Heart right ventricle (tissue), 16 donors: ENCODE measurements at regions not wholly inside any gene's neighbourhood (a gene's known extent, or its start where the extent isn't known, plus 50 kb on each side); places are given as distances from the start of the nearest gene placed in this dataset.

Experiments
- ATAC-seq, 8 donors: fragments of 200-7000 bp; cut with Tn5 transposase; one replicate each; pipeline ENCODE4 v1.9.1; 2020; ENCODE audit warnings: mild to moderate bottlenecking in 8 of 8, moderate library complexity in 8 of 8, moderate number of reproducible peaks in 1 of 8
- DNase-seq, 2 donors: peaks; one replicate each; pipeline ENCODE4 v3.0.0-alpha.2; 2020
- H3K27ac ChIP-seq, 10 donors: fragments of 200-600 bp; sonication (generic) in 2 of 10; one replicate each; pipeline versions ENCODE4 v1.5.0 to v1.8.0; 2020 to 2022; ENCODE audit warnings: mild to moderate bottlenecking in 3 of 10
- H3K27me3 ChIP-seq, 7 donors: fragments of 200-600 bp; one replicate each; pipeline ENCODE4 v1.8.0; 2021 to 2022; ENCODE audit warnings: mild to moderate bottlenecking in 2 of 7
- H3K36me3 ChIP-seq, 9 donors: fragments of 200-600 bp; sonication (generic) in 1 of 9; one replicate each; pipeline versions ENCODE4 v1.5.0 to v1.8.0; 2020 to 2022; ENCODE audit warnings: mild to moderate bottlenecking in 2 of 9
- H3K4me1 ChIP-seq, 9 donors: fragments of 200-600 bp; sonication (generic) in 1 of 9; one replicate each; pipeline versions ENCODE4 v1.5.0 to v1.8.0; 2020 to 2022; ENCODE audit warnings: mild to moderate bottlenecking in 4 of 9
- H3K4me3 ChIP-seq, 10 donors: fragments of 200-600 bp; sonication (generic) in 2 of 10; one replicate each; pipeline versions ENCODE4 v1.5.0 to v1.8.0; 2020 to 2022; ENCODE audit warnings: mild to moderate bottlenecking in 7 of 10, moderate library complexity in 2 of 10
- H3K9me3 ChIP-seq, 11 donors: fragments of 200-600 bp in 10 of 11; sonication (generic) in 2 of 11; one replicate each; pipeline versions ENCODE4 v1.5.0 to v1.8.0; 2013 to 2022; ENCODE audit warnings: mild to moderate bottlenecking in 2 of 11, control low read depth in 1 of 11, moderate library complexity in 1 of 11
- CTCF ChIP-seq, 9 donors: fragments of 200-600 bp; sonication (generic) in 2 of 9; IDR thresholded peaks; one replicate each; pipeline versions ENCODE4 v1.5.0 to v1.8.0; 2021 to 2022; ENCODE audit warnings: antibody characterized with exemption in 9 of 9, mild to moderate bottlenecking in 5 of 9, moderate library complexity in 1 of 9
- WGBS, 2 donors: extraction: QIAGEN DNeasy Blood & Tissue Kit; methylation state at CpG; one replicate each; pipeline ENCODE4 v1.1.7; 2013; ENCODE audit warnings: inconsistent platforms in 1 of 2; 5-methylcytosine and 5-hydroxymethylcytosine counted together
- intact Hi-C, 10 donors: fragments of 100-400 bp; cut with DNase I; formaldehyde crosslinking; loops; one replicate each; pipeline versions ENCODE4 v1.11.1 to v1.14.2; 2022
- donor health status: Arrhythmogenic right ventricular cardiomyopathy.
- donor health status: ischemic (EF 13 %, LVEDD 7.1; RV severe dilation, severe dysfunction).
- donor health status: healthy with polysubstance abuse.
- donor health status: DM: no; HTN: yes; CAD: no.
- donor health status: DM: no; HTN: no; CAD: no.
- donor health status: ischemic (EF 25% LVEDD 6.9; RV normal size, moderate dysfunction).
- donor health status: ischemic (EF 25% LVEDD 5.7; RV mildly dilated, moderate dysfunction).
- donor health status: healthy.
- donor health status: DM: yes; HTN: yes; CAD: no.
- donor health status: Ischemic cardiomyopathy.
- donor health status: ischemic (EF 35%, LVEDD 5.7; RV mildly dilated, moderate dysfunction).
- donor health status: nonischemic (EF 11% LVEDD 7.7; RV severe dilation, severe dysfunction).
- donor health status: DM: yes; HTN: yes; CAD: no.
- donor health status: PGD.
- donor health status: ischemic (EF 29% LVEDD 5.4; RV normal size, mild dysfunction).
- donor health status: nonischemic (EF 23%, LVEDD 6.1; RV moderate dilation, normal function).

GRCh38 chr12:107242189-107242588 lies 148.8 kb upstream of the CRY1 start:
- Histone ChIP-seq H3K36me3 (no peaks in the 10 kb centered on the region), H3K9me3 (no peaks in the 10 kb centered on the region), H3K4me3 (no peak overlapping the region), H3K4me1 (no peaks in the 10 kb centered on the region), H3K27ac (no peak overlapping the region), H3K27me3 (peaks cover 0 to 57% (median 19%) of the 10 kb centered on the region in 7 donors)
- ATAC-seq, result no peak
- intact Hi-C loops, result no loop called here
- TF ChIP-seq CTCF (IDR thresholded peaks at IDR 0.05), result no peak
- no peak for DNase-seq
- 14 to 15% methylated on average over 4 of the region's 4 CpGs for WGBS, 2 donors

GRCh38 chr12:107243341-107243740 lies 150.0 kb upstream of the CRY1 start:
- TF ChIP-seq CTCF (IDR thresholded peaks at IDR 0.05), result no peak
- DNase-seq (no peak), ATAC-seq (no peak)
- intact Hi-C loops, result no loop called here
- Histone ChIP-seq H3K27ac (no peak overlapping the region), H3K4me1 (no peaks in the 10 kb centered on the region), H3K9me3 (no peaks in the 10 kb centered on the region), H3K36me3 (no peaks in the 10 kb centered on the region), H3K27me3 (peaks cover 0 to 51% (median 19%) of the 10 kb centered on the region in 7 donors), H3K4me3 (no peak overlapping the region)
- 35 to 48% methylated on average over 4 of the region's 4 CpGs for WGBS, 2 donors

- Histone ChIP-seq H3K27me3 (peaks cover 0 to 48% (median 16%) of the 10 kb centered on the region in 7 donors), H3K36me3 (no peaks in the 10 kb centered on the region), H3K27ac (no peak overlapping the region), H3K9me3 (no peaks in the 10 kb centered on the region), H3K4me3 (no peak overlapping the region), H3K4me1 (no peaks in the 10 kb centered on the region)
- TF ChIP-seq CTCF (IDR thresholded peaks at IDR 0.05), result no peak
- DNase-seq, result no peak
- ATAC-seq, result no peak
- intact Hi-C loops, result no loop called here
- WGBS, 2 donors, result 30 to 92% methylated on average over 2 of the region's 2 CpGs
Measured at GRCh38 chr12:107244584-107244983, 151.2 kb upstream of the CRY1 start.

GRCh38 chr12:107247650-107248049 lies 154.3 kb upstream of the CRY1 start:
- H3K27ac ChIP-seq, result no peak overlapping the region
- DNase-seq, result no peak
- no peak overlapping the region for H3K4me3 ChIP-seq
- no peaks in the 10 kb centered on the region for H3K9me3 ChIP-seq
- no peaks in the 10 kb centered on the region for H3K36me3 ChIP-seq
- 55 to 70% methylated on average over 1 of the region's 1 CpG for WGBS, 2 donors
- peaks cover 0 to 47% (median 11%) of the 10 kb centered on the region in 7 donors for H3K27me3 ChIP-seq
- TF ChIP-seq CTCF (IDR thresholded peaks at IDR 0.05), result no peak
- no peaks in the 10 kb centered on the region for H3K4me1 ChIP-seq
- no peak for ATAC-seq
- intact Hi-C loops, result no loop called here

GRCh38 chr12:107248187-107248586 lies 154.8 kb upstream of the CRY1 start:
- Histone ChIP-seq H3K36me3 (no peaks in the 10 kb centered on the region), H3K27me3 (peaks cover 0 to 49% (median 11%) of the 10 kb centered on the region in 7 donors), H3K27ac (no peak overlapping the region), H3K4me3 (no peak overlapping the region), H3K4me1 (no peaks in the 10 kb centered on the region), H3K9me3 (no peaks in the 10 kb centered on the region)
- ATAC-seq (no peak), DNase-seq (no peak)
- intact Hi-C loops, result no loop called here
- no peak for TF ChIP-seq CTCF (IDR thresholded peaks at IDR 0.05)
